Thyroid gland (tissue), 4 donors: ENCODE measurements at regions not wholly inside any gene's neighbourhood (a gene's known extent, or its start where the extent isn't known, plus 50 kb on each side); places are given as distances from the start of the nearest gene placed in this dataset.

ENCODE experiments used
- DNase-seq, 2 donors: peaks; one replicate each; pipeline ENCODE4 v3.0.0-alpha.2; 2019
- H3K27ac ChIP-seq, 3 donors: fragments of 200-600 bp; sonication (generic); 1 replicate in 2 of 3; 2 replicates in 1 of 3; pipeline ENCODE4 v1.5.1; 2016 to 2019; ENCODE audit warnings: mild to moderate bottlenecking in 1 of 3, moderate library complexity in 1 of 3
- H3K27me3 ChIP-seq: fragments of 200-600 bp; sonication (generic); one replicate; pipeline ENCODE4 v1.5.1; 2019
- H3K36me3 ChIP-seq, 2 donors: fragments of 200-600 bp; sonication (generic); one replicate each; pipeline ENCODE4 v1.5.1; 2016 to 2019
- H3K4me1 ChIP-seq, 2 donors: fragments of 200-600 bp; sonication (generic); one replicate each; pipeline ENCODE4 v1.5.1; 2017 to 2019
- H3K4me3 ChIP-seq, 3 donors: fragments of 200-600 bp; sonication (generic); replicated peaks in 1 of 3; 1 replicate in 2 of 3; 2 replicates in 1 of 3; pipeline ENCODE4 v1.5.1; 2016; ENCODE audit warnings: mild to moderate bottlenecking in 1 of 3
- H3K9me3 ChIP-seq: fragments of 200-600 bp; sonication (generic); one replicate; pipeline ENCODE4 v1.5.1; 2017
- CTCF ChIP-seq, 6 experiments: fragments of 200-600 bp in 3 of 6; fragments of 450-650 bp in 3 of 6; sonication (generic) in 3 of 6; IDR thresholded peaks; one replicate each; pipeline ENCODE4 v1.5.1; 2016 to 2019; ENCODE audit warnings: antibody characterized with exemption in 6 of 6, mild to moderate bottlenecking in 2 of 6, inconsistent platforms in 1 of 6, moderate library complexity in 1 of 6
- POLR2A ChIP-seq, 2 donors: fragments of 450-650 bp; IDR thresholded peaks; one replicate each; pipeline ENCODE4 v1.6.1; 2017; ENCODE audit warnings: antibody characterized with exemption in 2 of 2, mild to moderate bottlenecking in 2 of 2, moderate library complexity in 1 of 2
- WGBS, 2 donors: methylation state at CpG; one replicate each; pipeline ENCODE4 v1.1.5; 2017; 5-methylcytosine and 5-hydroxymethylcytosine counted together
- intact Hi-C: fragments of 100-400 bp; cut with DNase I; formaldehyde crosslinking; loops from one replicate; pipeline ENCODE4 v1.15.1; 2023

DNA sequence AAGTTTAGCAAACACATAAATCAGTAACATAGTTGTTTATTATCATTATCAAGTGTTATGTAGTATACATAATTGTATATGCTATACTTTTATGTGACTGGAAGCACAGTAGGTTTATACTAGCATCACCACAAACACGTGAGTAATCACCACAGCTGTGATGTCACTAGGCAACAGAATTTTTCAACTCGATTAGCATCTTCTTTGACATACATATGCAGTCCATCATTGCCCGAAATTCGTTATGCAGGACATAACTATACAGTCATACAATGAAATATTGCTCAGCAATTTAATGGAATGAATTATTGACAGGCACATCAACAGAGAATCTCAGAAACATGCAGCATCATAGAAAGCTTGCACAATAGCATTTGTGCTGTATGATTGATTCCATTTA, 77.7 kb downstream of the LSM5 start:
- WGBS, 2 donors = 70 to 78% methylated on average over 4 of the region's 4 CpGs
- Histone ChIP-seq H3K4me3 (no peak overlapping the region), H3K27ac (no peak overlapping the region), H3K27me3 (no peaks in the 10 kb centered on the region), H3K4me1 (no peaks in the 10 kb centered on the region), H3K9me3 (no peaks in the 10 kb centered on the region), H3K36me3 (no peaks in the 10 kb centered on the region)
- DNase-seq = no peak
- TF ChIP-seq CTCF (IDR thresholded peaks at IDR 0.05) (no peak), POLR2A (IDR thresholded peaks at IDR 0.05) (no peak)
- intact Hi-C loops = no loop called here

- no peak for TF ChIP-seq CTCF (IDR thresholded peaks at IDR 0.05)
- no peak for TF ChIP-seq POLR2A (IDR thresholded peaks at IDR 0.05)
- H3K27ac ChIP-seq = no peak overlapping the region
- intact Hi-C loops = no loop called here
- WGBS, 2 donors = 86% methylated on average over 2 of the region's 2 CpGs
- H3K27me3 ChIP-seq = no peaks in the 10 kb centered on the region
- no peaks in the 10 kb centered on the region for H3K4me1 ChIP-seq
- H3K4me3 ChIP-seq = no peak overlapping the region
- H3K9me3 ChIP-seq = no peaks in the 10 kb centered on the region
- no peak for DNase-seq
- no peaks in the 10 kb centered on the region for H3K36me3 ChIP-seq
Measured at GRCh38 chr7:32410545-32410944, 79.6 kb downstream of the LSM5 start.

DNA sequence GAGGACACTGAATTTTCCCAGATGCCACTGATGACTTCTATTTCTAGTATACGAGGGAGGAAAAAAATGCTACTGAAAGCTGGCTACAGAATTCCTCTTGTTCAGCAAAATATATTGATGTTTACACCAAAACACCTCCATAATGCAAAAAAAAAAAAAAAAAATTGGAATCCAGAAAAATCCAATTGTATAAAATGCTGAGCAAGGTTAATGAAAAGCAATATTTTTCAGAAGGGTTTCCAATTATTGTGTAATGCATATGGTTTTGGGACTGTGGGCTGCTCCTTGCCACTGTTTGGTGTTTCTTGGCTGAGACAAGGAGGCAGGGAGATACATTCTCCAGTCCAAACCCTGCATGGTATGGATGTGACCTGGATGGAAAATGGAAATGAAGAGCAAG, 83.8 kb downstream of the LSM5 start:
- H3K36me3 ChIP-seq = no peaks in the 10 kb centered on the region
- TF ChIP-seq CTCF (IDR thresholded peaks at IDR 0.05) = no peak
- TF ChIP-seq POLR2A (IDR thresholded peaks at IDR 0.05) = no peak
- DNase-seq = no peak
- H3K9me3 ChIP-seq = no peaks in the 10 kb centered on the region
- H3K27ac ChIP-seq = no peak overlapping the region
- H3K4me3 ChIP-seq = no peak overlapping the region
- 0 to 2% methylated on average over 1 of the region's 1 CpG for WGBS, 2 donors
- intact Hi-C loops = no loop called here
- no peaks in the 10 kb centered on the region for H3K4me1 ChIP-seq
- H3K27me3 ChIP-seq = no peaks in the 10 kb centered on the region

DNA sequence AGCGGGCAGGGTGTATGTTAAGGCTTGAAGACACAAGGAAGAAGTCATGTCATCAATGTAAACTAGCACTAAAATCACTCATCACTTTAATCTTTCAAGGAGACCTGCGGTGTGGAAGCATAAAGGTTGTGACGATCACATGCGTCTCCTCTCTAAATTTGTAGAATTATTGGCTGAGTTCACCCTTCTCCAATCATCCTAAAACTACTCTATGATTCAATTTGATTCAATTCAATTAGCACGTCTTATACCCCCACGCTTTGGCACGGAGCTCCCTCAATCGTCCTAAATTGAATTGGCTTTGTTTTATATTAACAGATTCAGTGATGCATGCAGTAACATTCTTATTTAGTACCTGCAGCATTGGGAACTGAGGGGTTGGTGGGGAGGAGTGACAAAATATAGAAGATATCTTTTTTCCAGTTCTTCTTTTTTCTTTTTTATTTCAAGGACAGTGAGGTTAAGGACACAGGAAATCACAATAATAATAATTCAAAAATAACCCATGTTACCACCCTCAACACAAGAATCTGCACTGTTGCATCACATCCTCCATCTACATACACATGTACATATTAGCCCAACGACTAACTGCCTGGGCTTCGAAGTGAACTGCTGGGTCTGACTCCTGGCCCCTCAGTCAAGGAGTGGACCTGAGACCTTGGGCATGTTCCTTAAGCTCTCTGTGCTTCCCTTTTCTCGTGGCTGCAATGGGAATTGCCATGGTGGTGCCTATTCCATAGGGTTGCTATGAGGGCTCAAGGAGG, 86.5 kb downstream of the LSM5 start:
- no peak for TF ChIP-seq POLR2A (IDR thresholded peaks at IDR 0.05)
- TF ChIP-seq CTCF (IDR thresholded peaks at IDR 0.05) = no peak
- 81 to 83% methylated on average over 11 of the region's 11 CpGs for WGBS, 2 donors
- H3K9me3 ChIP-seq = no peaks in the 10 kb centered on the region
- no peaks in the 10 kb centered on the region for H3K4me1 ChIP-seq
- intact Hi-C loops = no loop called here
- no peaks in the 10 kb centered on the region for H3K27me3 ChIP-seq
- no peaks in the 10 kb centered on the region for H3K36me3 ChIP-seq
- H3K27ac ChIP-seq = no peak overlapping the region
- H3K4me3 ChIP-seq = no peak overlapping the region
- no peak for DNase-seq

DNA sequence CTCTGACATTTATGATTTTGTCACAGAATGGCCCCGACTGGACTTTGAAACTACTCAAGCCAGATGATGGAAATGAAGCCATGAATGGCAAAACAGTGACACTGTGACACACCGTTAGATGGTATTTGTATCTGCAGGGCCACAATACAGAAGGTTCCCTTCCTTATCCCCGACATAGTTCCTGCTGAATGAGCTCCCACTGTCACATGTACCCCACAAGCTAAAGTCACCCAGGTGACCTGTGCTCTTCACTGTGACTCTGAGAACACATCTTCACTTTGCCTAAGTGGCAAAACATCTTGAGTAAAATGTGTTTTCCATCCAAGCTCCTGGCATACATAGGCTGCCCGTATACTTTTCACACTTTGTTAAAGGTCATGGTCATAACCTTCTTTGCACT, 89.5 kb downstream of the LSM5 start:
- Histone ChIP-seq H3K27ac (no peak overlapping the region), H3K27me3 (no peaks in the 10 kb centered on the region), H3K36me3 (no peaks in the 10 kb centered on the region), H3K4me3 (no peak overlapping the region), H3K9me3 (no peaks in the 10 kb centered on the region), H3K4me1 (no peaks in the 10 kb centered on the region)
- no peak for DNase-seq
- TF ChIP-seq CTCF (IDR thresholded peaks at IDR 0.05) (no peak), POLR2A (IDR thresholded peaks at IDR 0.05) (no peak)
- WGBS, 2 donors = 78 to 84% methylated on average over 4 of the region's 4 CpGs
- intact Hi-C loops = no loop called here
